Prostate gland (tissue), 2 donors: ENCODE measurements at regions not wholly inside any gene's neighbourhood (a gene's known extent, or its start where the extent isn't known, plus 50 kb on each side); places are given as distances from the start of the nearest gene placed in this dataset.

ENCODE experiments used
- CTCF ChIP-seq, 4 experiments: fragments of 200-600 bp in 2 of 4; fragments of 450-650 bp in 2 of 4; sonication (generic) in 2 of 4; IDR thresholded peaks; 1 replicate in 3 of 4; 2 replicates in 1 of 4; pipeline ENCODE4 v1.5.1; 2016 to 2019; ENCODE audit warnings: antibody characterized with exemption in 4 of 4, mild to moderate bottlenecking in 2 of 4, moderate library complexity in 2 of 4
- POLR2AphosphoS5 ChIP-seq: sonication (generic); formaldehyde crosslinking; IDR thresholded peaks from one replicate; pipeline ENCODE4 v1.6.1; 2017; ENCODE audit warnings: antibody characterized with exemption

- TF ChIP-seq POLR2AphosphoS5 (no peak), CTCF (IDR thresholded peaks at IDR 0.05) (no peak)
Measured at GRCh38 chr3:112747624-112748023, 99.0 kb downstream of the CD200R1L start.
